HT1080 (cell line): ENCODE measurements at regions not wholly inside any gene's neighbourhood (a gene's known extent, or its start where the extent isn't known, plus 50 kb on each side); places are given as distances from the start of the nearest gene placed in this dataset.

Experiments
- DNase-seq: peaks from one replicate; pipeline ENCODE4 v3.0.0-alpha.2; 2015; ENCODE audit warnings: low read depth

DNA sequence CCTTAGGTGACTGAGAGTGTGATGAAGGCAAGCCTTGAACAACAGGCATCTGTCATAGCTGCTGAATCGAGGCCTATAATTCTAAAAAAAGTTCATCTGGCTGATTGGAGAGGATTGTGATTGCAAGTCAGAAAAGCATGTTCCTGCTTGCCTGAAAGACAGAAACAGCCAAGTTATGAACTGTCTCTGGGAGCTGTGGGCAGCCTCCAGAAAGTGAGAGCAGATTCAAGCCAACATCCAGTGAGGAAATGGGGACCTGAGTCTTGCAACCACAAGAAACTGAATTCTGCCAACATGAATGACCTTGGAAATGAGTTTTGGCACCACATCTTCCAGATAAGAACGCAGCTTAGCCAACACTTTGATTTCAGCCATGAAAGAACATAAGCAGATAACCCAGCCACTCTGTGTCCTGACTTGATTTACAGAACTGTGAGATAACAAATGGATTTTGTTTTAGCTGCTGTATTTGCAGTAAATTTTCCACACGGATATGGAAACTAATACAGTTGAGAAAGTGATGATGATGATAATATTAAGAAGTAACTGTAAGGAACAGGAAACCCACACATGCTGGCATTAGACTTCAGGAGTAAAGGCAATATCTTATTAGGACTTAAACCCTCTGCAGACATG lies 240.3 kb upstream of the NDST3 start:
- no peak for DNase-seq

- DNase-seq: no peak
Measured at GRCh38 chr4:117796677-117797076, 237.6 kb upstream of the NDST3 start.

DNA sequence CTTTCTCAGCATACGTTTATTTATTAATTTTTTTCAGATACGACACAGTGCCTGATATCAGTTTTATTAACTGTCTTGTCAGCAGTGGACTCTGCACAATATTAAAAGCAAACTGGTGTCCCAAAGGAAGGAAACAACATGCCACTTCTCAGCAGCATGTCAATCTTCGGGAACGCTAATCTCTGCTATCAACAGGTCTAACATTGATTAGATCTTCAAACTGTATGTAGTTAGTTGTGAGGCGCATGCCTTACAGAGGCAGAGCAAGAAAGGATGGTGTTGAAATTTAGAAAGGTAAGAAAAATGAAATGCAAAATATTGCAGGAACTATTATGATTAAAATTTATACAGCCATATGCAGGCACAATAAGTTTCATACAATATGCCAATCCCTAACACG lies 233.7 kb upstream of the NDST3 start:
- DNase-seq: no peak

GRCh38 chr4:117801756-117802155 lies 232.5 kb upstream of the NDST3 start:
- DNase-seq: no peak

DNA sequence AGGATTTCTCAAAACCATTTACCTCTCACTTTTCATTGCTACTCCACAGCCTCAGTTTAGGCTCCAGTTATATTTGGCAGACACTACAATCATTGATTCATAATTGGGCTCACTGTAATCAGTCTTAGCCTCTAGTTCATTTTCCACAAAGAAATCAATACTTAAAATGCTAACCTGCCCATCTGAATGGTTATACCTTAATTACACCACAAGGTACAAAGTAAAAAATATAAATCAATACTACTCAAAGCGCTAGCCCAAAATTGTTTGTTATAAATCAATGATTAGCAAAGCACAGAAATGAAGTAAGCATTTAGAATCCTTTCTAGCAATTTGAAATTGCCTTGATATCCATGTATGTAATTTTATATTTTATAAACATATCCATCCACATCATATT lies 222.6 kb upstream of the NDST3 start:
- DNase-seq: no peak

DNA sequence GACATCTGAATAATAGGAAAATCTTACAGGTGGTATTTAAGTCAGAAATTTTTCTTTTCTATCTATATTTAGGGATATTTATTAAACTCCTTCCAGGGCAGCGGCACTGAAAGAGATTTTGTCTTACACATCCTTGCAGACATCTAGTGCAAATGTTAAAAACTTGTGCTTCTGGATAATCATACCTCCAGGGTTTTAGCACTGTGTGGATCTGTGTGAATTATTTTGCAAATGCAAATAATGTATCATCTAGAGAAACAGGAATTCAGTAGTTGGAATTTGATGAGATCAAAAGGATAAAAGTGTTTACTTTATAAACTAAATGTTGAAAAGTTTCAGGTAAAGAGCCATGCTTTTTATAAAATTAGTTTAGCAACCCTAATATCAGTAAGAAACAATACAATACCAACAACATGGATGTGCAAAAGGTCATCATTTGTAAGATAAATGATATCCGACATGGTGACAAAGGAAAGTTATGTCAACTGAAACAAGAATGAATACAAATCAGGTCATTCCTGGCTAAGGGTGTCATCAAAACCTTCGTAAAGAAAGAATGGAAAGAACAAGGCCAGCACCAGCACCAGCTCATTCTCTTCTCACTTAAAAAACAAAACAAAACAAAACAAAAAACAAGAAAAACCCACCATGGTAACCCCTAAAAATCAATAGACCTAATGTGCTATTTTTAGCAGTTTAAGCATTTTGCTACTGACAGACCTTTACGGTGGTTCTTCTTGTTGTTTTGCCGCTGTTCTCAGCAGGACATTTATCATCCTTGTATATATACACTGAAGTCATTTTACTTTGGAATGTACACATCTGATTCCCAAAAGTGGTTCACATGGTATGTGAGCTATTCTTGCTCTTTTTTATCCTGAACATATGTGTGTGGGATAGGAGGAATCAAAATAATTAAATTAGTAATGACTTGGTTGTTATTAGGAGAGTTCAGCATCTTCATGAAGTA lies 219.7 kb upstream of the NDST3 start:
- no peak for DNase-seq

GRCh38 chr4:117817301-117817700 lies 217.0 kb upstream of the NDST3 start:
- DNase-seq: peak; percentile 45

GRCh38 chr4:117821834-117822233 lies 212.5 kb upstream of the NDST3 start:
- no peak for DNase-seq

- DNase-seq: no peak
Measured at GRCh38 chr4:117823388-117823787, 210.9 kb upstream of the NDST3 start.

- no peak for DNase-seq
Measured at GRCh38 chr4:117825600-117825999, 208.7 kb upstream of the NDST3 start.

- no peak for DNase-seq
Measured at GRCh38 chr4:117831060-117831683, 203.1 kb upstream of the NDST3 start.

- DNase-seq: no peak
Measured at GRCh38 chr4:117835566-117835965, 198.7 kb upstream of the NDST3 start.

DNA sequence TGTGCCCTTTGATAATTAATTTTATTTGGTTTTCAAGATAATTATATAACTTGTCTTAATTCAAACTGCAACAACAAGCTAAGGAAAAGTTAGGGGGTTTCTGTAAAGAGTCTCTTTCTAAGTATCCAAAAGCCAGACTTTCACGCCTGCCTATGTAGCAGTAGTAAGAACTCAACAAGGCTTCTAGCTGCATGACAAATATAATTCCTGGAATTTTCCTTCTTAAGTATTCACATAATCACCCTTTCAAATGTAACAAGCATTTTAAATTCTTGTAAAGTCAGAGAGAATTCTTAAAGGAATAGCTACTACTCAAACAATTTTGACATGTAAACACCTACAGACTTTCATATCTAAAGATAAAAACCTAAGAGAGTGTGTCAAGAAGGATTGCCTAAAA lies 189.7 kb upstream of the NDST3 start:
- no peak for DNase-seq

DNA sequence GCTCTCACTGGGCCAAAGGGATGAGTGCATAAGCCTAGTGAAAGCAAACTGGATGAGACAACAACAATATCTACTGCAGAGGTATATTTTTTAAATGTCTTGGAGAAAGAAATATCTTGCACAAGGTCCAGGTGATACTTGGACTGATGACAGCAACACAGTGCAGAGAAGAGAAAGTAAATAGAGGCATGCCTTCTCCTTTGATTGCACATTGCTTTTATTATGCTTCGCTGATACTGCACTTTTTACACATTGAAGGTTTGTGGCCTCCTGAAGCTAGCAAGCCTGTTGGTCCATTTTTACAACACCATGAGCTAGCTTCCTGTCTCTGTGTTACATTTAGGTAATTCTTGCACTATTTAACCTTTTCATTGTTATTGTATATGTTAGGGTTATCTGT lies 189.0 kb upstream of the NDST3 start:
- DNase-seq: no peak

- no peak for DNase-seq
Measured at GRCh38 chr4:117847849-117848248, 186.4 kb upstream of the NDST3 start.

DNA sequence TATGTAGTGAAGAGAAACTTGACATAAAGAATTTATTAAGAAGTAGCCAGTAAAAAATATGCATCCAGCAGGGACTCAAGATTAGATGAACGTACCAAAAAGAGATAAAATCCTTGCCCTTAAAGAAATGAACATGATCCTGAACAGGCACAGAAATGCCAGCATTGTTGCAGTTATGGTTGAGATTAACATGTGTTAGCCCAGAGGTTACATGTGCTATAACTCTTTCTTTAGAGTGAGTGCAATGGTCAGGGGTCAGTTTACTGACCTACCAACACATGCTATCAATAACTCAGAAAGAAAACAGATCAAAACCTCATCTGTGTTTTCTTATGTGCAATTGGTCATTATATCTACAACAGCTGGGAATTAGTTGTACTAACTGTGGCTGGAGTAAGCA lies 166.1 kb upstream of the NDST3 start:
- DNase-seq: no peak

DNA sequence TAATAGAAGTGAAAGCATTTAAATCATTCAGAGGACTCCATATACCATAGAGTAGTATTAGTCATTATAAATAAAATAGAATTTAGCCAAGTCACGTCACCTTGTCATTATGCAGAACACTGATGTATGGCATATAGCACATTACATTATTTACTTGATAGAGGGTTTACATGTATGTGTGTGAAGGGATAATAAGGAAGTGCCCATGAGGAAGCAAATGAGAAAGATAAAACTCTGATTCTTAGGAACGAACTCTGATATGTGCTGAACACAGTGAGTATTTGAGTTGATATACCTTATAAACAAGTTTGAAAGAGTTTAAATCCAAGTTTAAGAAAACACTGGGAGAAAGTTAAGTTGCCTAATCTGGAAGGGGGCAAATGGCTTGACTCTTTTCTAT lies 160.5 kb upstream of the NDST3 start:
- no peak for DNase-seq

DNA sequence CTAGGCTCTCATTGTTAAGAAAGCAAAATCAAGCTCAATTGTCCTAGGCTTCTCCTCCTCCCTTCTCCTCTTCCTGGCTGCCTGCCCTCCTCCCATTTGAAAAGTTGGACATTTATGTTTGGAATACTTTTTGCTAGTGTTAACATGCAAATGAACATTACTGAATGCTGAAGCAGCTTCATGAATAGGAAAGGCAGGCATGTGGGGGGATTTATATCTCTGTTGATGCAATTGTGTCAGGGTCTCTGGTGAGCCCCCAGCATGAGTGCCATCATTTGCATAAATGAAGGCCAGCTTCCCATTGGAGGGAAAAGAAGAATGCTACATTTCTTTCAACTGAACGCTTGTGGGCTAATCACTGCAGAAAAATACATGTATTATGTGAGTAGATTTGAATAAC lies 160.1 kb upstream of the NDST3 start:
- DNase-seq: no peak

DNA sequence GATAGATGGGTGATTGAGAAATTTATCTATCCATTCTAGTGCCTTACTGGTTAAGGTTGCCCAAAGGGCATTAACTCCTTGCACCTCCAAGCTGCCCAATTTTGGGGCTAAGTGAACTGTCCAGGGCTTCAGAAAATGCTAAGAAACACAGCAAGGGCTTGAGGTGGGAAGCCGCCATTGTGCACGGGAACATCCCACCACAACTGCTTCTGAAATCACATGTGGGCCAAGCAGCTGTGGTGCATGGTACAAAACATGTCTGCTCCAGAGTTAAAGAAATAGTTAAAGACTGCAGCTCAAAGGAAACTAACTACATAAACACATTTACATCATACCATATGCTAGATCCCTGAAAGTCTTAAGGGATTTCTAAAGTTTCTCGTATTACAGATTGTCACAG lies 144.3 kb upstream of the NDST3 start:
- no peak for DNase-seq

GRCh38 chr4:117893207-117893606 lies 141.1 kb upstream of the NDST3 start:
- peak; percentile 51 for DNase-seq

DNA sequence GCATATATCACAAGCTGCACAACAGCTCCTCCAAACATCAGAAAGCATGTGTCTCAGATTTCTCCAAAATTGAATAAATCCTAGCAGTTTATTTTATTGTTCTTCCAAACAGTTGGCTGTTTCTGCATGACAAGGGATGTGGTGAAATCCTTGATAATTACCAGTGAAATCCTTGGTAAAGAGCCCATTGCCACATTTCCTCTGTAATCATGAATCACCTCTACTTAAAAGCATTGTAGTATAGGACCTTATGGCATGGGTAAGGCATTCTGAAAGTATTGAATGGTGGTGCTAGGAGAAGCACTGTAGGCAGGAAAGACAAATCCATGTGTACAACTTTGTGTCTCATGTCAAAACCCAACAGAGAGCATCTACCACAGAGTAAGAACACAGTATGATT lies 135.8 kb upstream of the NDST3 start:
- DNase-seq: peak; percentile 82

- DNase-seq: peak; percentile 49
Measured at GRCh38 chr4:117900832-117901231, 133.5 kb upstream of the NDST3 start.
